ENCODE measurements at regions not wholly inside any gene's neighbourhood (a gene's known extent, or its start where the extent isn't known, plus 50 kb on each side); places are given as distances from the start of the nearest gene placed in this dataset.

- POLR2A ChIA-PET = no interaction called here
- no peak for ATAC-seq
- CTCF ChIA-PET = interaction anchor here (0.6 kb wide), 1 partner anchor 154 kb away, joined by 3 read pairs; no protein-coding TSS in a partner anchor
- no peaks in the 10 kb centered on the region for H3K9me3 ChIP-seq
- H3K4me3 ChIP-seq = no peak overlapping the region
- FAIRE-seq = no peak
- no peaks in the 10 kb centered on the region for H3K4me1 ChIP-seq
- 3% methylated on average over 4 of the region's 4 CpGs for WGBS (ENCODE audit: missing lambda C conversion rate)
- H3K27ac ChIP-seq = no peak overlapping the region
- TF ChIP-seq POLR2A (IDR thresholded peaks at IDR 0.05; ENCODE audit: low read length) (no peak), KDM5A (IDR thresholded peaks at IDR 0.05) (no peak), MAX (IDR thresholded peaks at IDR 0.05) (no peak)
- DNase-seq (ENCODE audit: low read depth in 1 of 2, low spot score in 1 of 2) = no peak
- no peak overlapping the region for H3K4me2 ChIP-seq
Measured at GRCh38 chr2:22697054-22697788, 687.8 kb upstream of the KLHL29 start.

GRCh38 chr2:22701561-22702160 is 683.3 kb upstream of the KLHL29 start:
- POLR2A ChIA-PET = no interaction called here
- Histone ChIP-seq H3K4me1 (no peaks in the 10 kb centered on the region), H3K27ac (no peak overlapping the region), H3K4me3 (no peak overlapping the region), H3K9me3 (no peaks in the 10 kb centered on the region; the same call in 2 of the 3 replicates), H3K4me2 (no peak overlapping the region)
- FAIRE-seq (no peak), DNase-seq (ENCODE audit: low read depth in 1 of 2, low spot score in 1 of 2) (no peak), ATAC-seq (no peak)
- 0% methylated on average over 2 of the region's 2 CpGs for WGBS (ENCODE audit: missing lambda C conversion rate)
- TF ChIP-seq HMGXB4 (CRISPR knock-in tag; IDR thresholded peaks at IDR 0.05; ENCODE audit: borderline replicate concordance) = no peak
- TF ChIP-seq NPAS2 (CRISPR knock-in tag; IDR thresholded peaks at IDR 0.05; ENCODE audit: borderline replicate concordance) = no peak
- no peak for TF ChIP-seq FOSL2 (IDR thresholded peaks at IDR 0.05)
- no peak for TF ChIP-seq FOSL2 (CRISPR knock-in tag; IDR thresholded peaks at IDR 0.05)
- TF ChIP-seq GATA3 (IDR thresholded peaks at IDR 0.05; ENCODE audit: borderline replicate concordance) = no peak
- CTCF ChIA-PET = no interaction called here

GRCh38 chr2:22703286-22703920 is 681.6 kb upstream of the KLHL29 start:
- Histone ChIP-seq H3K4me3 (no peak overlapping the region), H3K9me3 (no peaks in the 10 kb centered on the region; the same call in 2 of the 3 replicates), H3K27ac (no peak overlapping the region), H3K4me2 (no peak overlapping the region), H3K4me1 (no peaks in the 10 kb centered on the region)
- no peak for FAIRE-seq
- 0% methylated on average over 1 of the region's 1 CpG for WGBS (ENCODE audit: missing lambda C conversion rate)
- ATAC-seq = no peak
- ChIA-PET POLR2A (no interaction called here), CTCF (no interaction called here)
- DNase-seq (ENCODE audit: low read depth in 1 of 2, low spot score in 1 of 2) = no peak
- no peak for TF ChIP-seq HOXB5 (CRISPR knock-in tag; IDR thresholded peaks at IDR 0.05)
- no peak for TF ChIP-seq ATOH8 (CRISPR knock-in tag; IDR thresholded peaks at IDR 0.05; ENCODE audit: low read depth)
- no peak for TF ChIP-seq ESRRA (IDR thresholded peaks at IDR 0.05; ENCODE audit: borderline replicate concordance, low read length)
- no peak for TF ChIP-seq SREBF2 (IDR thresholded peaks at IDR 0.05)
- TF ChIP-seq CTCF (IDR thresholded peaks at IDR 0.05) = no peak
- no peak for TF ChIP-seq GATA3 (IDR thresholded peaks at IDR 0.05; ENCODE audit: borderline replicate concordance)
- TF ChIP-seq PHF8 (IDR thresholded peaks at IDR 0.05; ENCODE audit: borderline replicate concordance, low read depth) = no peak
- no peak for TF ChIP-seq RFX5 (IDR thresholded peaks at IDR 0.05)
- TF ChIP-seq POLR2A (IDR thresholded peaks at IDR 0.05; ENCODE audit: low read length) = no peak
- no peak for TF ChIP-seq SMC3 (IDR thresholded peaks at IDR 0.05)
- TF ChIP-seq EHF (CRISPR knock-in tag; IDR thresholded peaks at IDR 0.05) = no peak
- no peak for TF ChIP-seq FOXS1 (CRISPR knock-in tag; IDR thresholded peaks at IDR 0.05)
- no peak for TF ChIP-seq ZNF302 (CRISPR knock-in tag; IDR thresholded peaks at IDR 0.05)
- no peak for TF ChIP-seq ZFP36 (IDR thresholded peaks at IDR 0.05; ENCODE audit: borderline replicate concordance, partially characterized antibody)
- no peak for TF ChIP-seq HDAC2 (IDR thresholded peaks at IDR 0.05)
- TF ChIP-seq REST (IDR thresholded peaks at IDR 0.05) = no peak
